HEK293T (cell line): ENCODE measurements at regions not wholly inside any gene's neighbourhood (a gene's known extent, or its start where the extent isn't known, plus 50 kb on each side); places are given as distances from the start of the nearest gene placed in this dataset.

ENCODE experiments used
- ARNT ChIP-seq: fragments of 450-650 bp; IDR thresholded peaks from 2 replicates; pipeline ENCODE4 v1.6.1; 2017; ENCODE audit warnings: mild to moderate bottlenecking
- FOXA1 ChIP-seq: fragments of 450-650 bp; IDR thresholded peaks from 2 replicates; pipeline ENCODE4 v1.6.1; 2016; ENCODE audit warnings: mild to moderate bottlenecking
- FOXK2 ChIP-seq: fragments of 450-650 bp; IDR thresholded peaks from 2 replicates; pipeline ENCODE4 v1.6.1; 2016; ENCODE audit warnings: mild to moderate bottlenecking
- FOXM1 ChIP-seq: fragments of 450-650 bp; IDR thresholded peaks from 2 replicates; pipeline ENCODE4 v1.6.1; 2017; ENCODE audit warnings: mild to moderate bottlenecking, borderline replicate concordance
- HDGF ChIP-seq: fragments of 450-650 bp; IDR thresholded peaks from 2 replicates; pipeline ENCODE4 v1.6.1; 2017; ENCODE audit warnings: antibody characterized with exemption, borderline replicate concordance
- SP1 ChIP-seq: fragments of 450-650 bp; IDR thresholded peaks from 2 replicates; pipeline ENCODE4 v1.6.1; 2017
- SUZ12 ChIP-seq: fragments of 450-650 bp; IDR thresholded peaks from 2 replicates; pipeline ENCODE4 v1.6.1; 2016; ENCODE audit warnings: mild to moderate bottlenecking
- TARDBP ChIP-seq: fragments of 450-650 bp; IDR thresholded peaks from 2 replicates; pipeline ENCODE4 v1.6.1; 2016
- ZNF384 ChIP-seq: fragments of 450-650 bp; IDR thresholded peaks from 2 replicates; pipeline ENCODE4 v1.6.1; 2016

GRCh38 chr2:128801576-128801975 is 482.9 kb upstream of the HS6ST1 start:
- no peak for TF ChIP-seq ARNT
- TF ChIP-seq SUZ12 = no peak
- no peak for TF ChIP-seq FOXA1
- TF ChIP-seq FOXM1 = no peak
- TF ChIP-seq SP1 = no peak
- TF ChIP-seq HDGF = no peak
- no peak for TF ChIP-seq ZNF384
- no peak for TF ChIP-seq FOXK2
- TF ChIP-seq TARDBP = no peak
